Gastroesophageal sphincter (tissue), 4 donors: ENCODE measurements at regions not wholly inside any gene's neighbourhood (a gene's known extent, or its start where the extent isn't known, plus 50 kb on each side); places are given as distances from the start of the nearest gene placed in this dataset.

Source experiments
- ATAC-seq: fragments of 150-250 bp; one replicate; pipeline ENCODE4 v1.9.1; 2016; ENCODE audit warnings: mild to moderate bottlenecking, moderate library complexity
- H3K27ac ChIP-seq, 4 donors: fragments of 200-600 bp; sonication (generic) in 3 of 4; 1 replicate in 3 of 4; 2 replicates in 1 of 4; pipeline ENCODE4 v1.5.1; 2016 to 2019
- H3K27me3 ChIP-seq: fragments of 200-600 bp; sonication (generic); one replicate; pipeline ENCODE4 v1.5.1; 2019
- H3K36me3 ChIP-seq, 2 donors: fragments of 200-600 bp; sonication (generic); one replicate each; pipeline ENCODE4 v1.5.1; 2019; ENCODE audit warnings: control low read depth in 1 of 2
- H3K4me1 ChIP-seq, 3 donors: fragments of 200-600 bp; sonication (generic); 1 replicate in 2 of 3; 2 replicates in 1 of 3; pipeline ENCODE4 v1.5.1; 2016 to 2019; ENCODE audit warnings: control low read depth in 2 of 3
- H3K4me3 ChIP-seq, 2 donors: fragments of 200-600 bp; sonication (generic); one replicate each; pipeline ENCODE4 v1.5.1; 2019; ENCODE audit warnings: mild to moderate bottlenecking in 1 of 2, moderate library complexity in 1 of 2
- H3K9me3 ChIP-seq, 3 donors: fragments of 200-600 bp; sonication (generic); one replicate each; pipeline ENCODE4 v1.5.1; 2017 to 2019; ENCODE audit warnings: control low read depth in 2 of 3
- CTCF ChIP-seq, 4 experiments: fragments of 200-600 bp in 2 of 4; fragments of 450-650 bp in 2 of 4; sonication (generic) in 1 of 4; IDR thresholded peaks; one replicate each; pipeline ENCODE4 v1.5.1; 2017 to 2019; ENCODE audit warnings: antibody characterized with exemption in 4 of 4, mild to moderate bottlenecking in 2 of 4, moderate library complexity in 2 of 4
- EP300 ChIP-seq: sonication (generic); formaldehyde crosslinking; IDR thresholded peaks from one replicate; pipeline ENCODE4 v1.6.1; 2017; ENCODE audit warnings: antibody characterized with exemption, mild to moderate bottlenecking
- POLR2A ChIP-seq, 2 donors: fragments of 450-650 bp; IDR thresholded peaks; one replicate each; pipeline ENCODE4 v1.6.1; 2017; ENCODE audit warnings: antibody characterized with exemption in 2 of 2, mild to moderate bottlenecking in 2 of 2, moderate library complexity in 1 of 2
- POLR2AphosphoS5 ChIP-seq: sonication (generic); formaldehyde crosslinking; IDR thresholded peaks from one replicate; pipeline ENCODE4 v1.6.1; 2017; ENCODE audit warnings: antibody characterized with exemption
- WGBS, 2 donors: methylation state at CpG; one replicate each; pipeline ENCODE4 v1.1.5; 2018; ENCODE audit warnings: low coverage in 1 of 2; 5-methylcytosine and 5-hydroxymethylcytosine counted together

GRCh38 chr9:124197177-124198095, 60.3 kb upstream of the NEK6 start:
- H3K27ac ChIP-seq: no peak overlapping the region
- no peaks in the 10 kb centered on the region for H3K36me3 ChIP-seq
- no peak for ATAC-seq
- 68 to 79% methylated on average over 9 to 12 of the region's 14 CpGs for WGBS, 2 donors
- no peaks in the 10 kb centered on the region for H3K27me3 ChIP-seq
- TF ChIP-seq EP300 (no peak), CTCF (IDR thresholded peaks at IDR 0.05) (no peak), POLR2AphosphoS5 (no peak), POLR2A (IDR thresholded peaks at IDR 0.05) (no peak)
- H3K4me1 ChIP-seq: no peaks in the 10 kb centered on the region
- peaks cover 0 to 12% (median 0%) of the 10 kb centered on the region in 3 donors for H3K9me3 ChIP-seq
- no peak overlapping the region for H3K4me3 ChIP-seq

- Histone ChIP-seq H3K27me3 (no peaks in the 10 kb centered on the region), H3K4me3 (no peak overlapping the region), H3K27ac (no peak overlapping the region), H3K36me3 (no peaks in the 10 kb centered on the region), H3K9me3 (peaks cover 0 to 12% (median 0%) of the 10 kb centered on the region in 3 donors), H3K4me1 (no peaks in the 10 kb centered on the region)
- no peak for ATAC-seq
- 92 to 100% methylated on average over 1 to 4 of the region's 5 CpGs for WGBS, 2 donors
- TF ChIP-seq POLR2A (IDR thresholded peaks at IDR 0.05): no peak
Measured at GRCh38 chr9:124198331-124198730, 59.4 kb upstream of the NEK6 start.

GRCh38 chr9:124198948-124199347, 58.8 kb upstream of the NEK6 start:
- Histone ChIP-seq H3K27ac (no peak overlapping the region), H3K27me3 (no peaks in the 10 kb centered on the region), H3K4me1 (no peaks in the 10 kb centered on the region), H3K4me3 (no peak overlapping the region), H3K36me3 (no peaks in the 10 kb centered on the region), H3K9me3 (peaks cover 0 to 12% (median 0%) of the 10 kb centered on the region in 3 donors)
- WGBS, 2 donors: 100% methylated on average over 2 of the region's 4 CpGs; no CpG with 5 or more reads in 1 of the 2 donors
- ATAC-seq: no peak
- TF ChIP-seq POLR2A (IDR thresholded peaks at IDR 0.05) (no peak), EP300 (no peak), POLR2AphosphoS5 (no peak), CTCF (IDR thresholded peaks at IDR 0.05) (no peak)

- H3K4me3 ChIP-seq: no peak overlapping the region
- H3K9me3 ChIP-seq: peaks cover 0 to 12% (median 0%) of the 10 kb centered on the region in 3 donors
- H3K27ac ChIP-seq: no peak overlapping the region
- 73 to 80% methylated on average over 1 to 3 of the region's 3 CpGs for WGBS, 2 donors
- H3K4me1 ChIP-seq: no peaks in the 10 kb centered on the region
- no peak for TF ChIP-seq EP300
- TF ChIP-seq POLR2AphosphoS5: no peak
- TF ChIP-seq POLR2A (IDR thresholded peaks at IDR 0.05): no peak
- TF ChIP-seq CTCF (IDR thresholded peaks at IDR 0.05): no peak
- no peak for ATAC-seq
- H3K36me3 ChIP-seq: no peaks in the 10 kb centered on the region
- no peaks in the 10 kb centered on the region for H3K27me3 ChIP-seq
Measured at GRCh38 chr9:124199474-124199873, 58.3 kb upstream of the NEK6 start.

GRCh38 chr9:124202447-124202971, 55.2 kb upstream of the NEK6 start:
- Histone ChIP-seq H3K4me1 (no peaks in the 10 kb centered on the region), H3K36me3 (no peaks in the 10 kb centered on the region), H3K27ac (no peak overlapping the region), H3K27me3 (no peaks in the 10 kb centered on the region), H3K9me3 (no peaks in the 10 kb centered on the region), H3K4me3 (no peak overlapping the region)
- ATAC-seq: peak; percentile 58
- 85% methylated on average over 3 of the region's 5 CpGs; no CpG with 5 or more reads in 1 of the 2 donors for WGBS, 2 donors
- no peak for TF ChIP-seq POLR2A (IDR thresholded peaks at IDR 0.05)
- TF ChIP-seq CTCF (IDR thresholded peaks at IDR 0.05): no peak
